WTC11 (cell line): ENCODE measurements at regions not wholly inside any gene's neighbourhood (a gene's known extent, or its start where the extent isn't known, plus 50 kb on each side); places are given as distances from the start of the nearest gene placed in this dataset.

Experiments
- ATAC-seq: fragments of 200-7000 bp; cut with Tn5 transposase; 2 replicates; pipeline ENCODE4 v1.10.0; 2021; ENCODE audit warnings: mild to moderate bottlenecking, moderate library complexity
- CTCF ChIA-PET: fragments of 300-600 bp; sonication (Branson Sonifier 250); formaldehyde crosslinking; loops from one replicate; lab custom pipeline; 2021; ENCODE audit warnings: antibody characterized with exemption; lab: Charles Lee
- POLR2A ChIA-PET: fragments of 350-600 bp; sonication (Branson Sonifier 250); formaldehyde crosslinking; loops from one replicate; lab custom pipeline; 2021; ENCODE audit warnings: antibody characterized with exemption; lab: Charles Lee
- DNase-seq: peaks from one replicate; pipeline ENCODE4 v3.0.0; 2021; ENCODE audit warnings: low spot score
- H3K27ac Mint-ChIP-seq: 2 replicates; pipeline ENCODE4 v1.8.0; 2021; ENCODE audit warnings: mixed read lengths
- H3K27me3 Mint-ChIP-seq: 2 replicates; pipeline ENCODE4 v1.8.0; 2021; ENCODE audit warnings: low read depth, mild to moderate bottlenecking, moderate library complexity, mixed read lengths
- H3K36me3 Mint-ChIP-seq: 2 replicates; pipeline ENCODE4 v1.8.0; 2021; ENCODE audit warnings: mixed read lengths
- H3K4me1 Mint-ChIP-seq: 2 replicates; pipeline ENCODE4 v1.8.0; 2022; ENCODE audit warnings: mixed read lengths
- H3K4me3 Mint-ChIP-seq: 2 replicates; pipeline ENCODE4 v1.8.0; 2021; ENCODE audit warnings: mild to moderate bottlenecking, moderate library complexity, mixed read lengths
- H3K9me3 Mint-ChIP-seq: 2 replicates; pipeline ENCODE4 v1.8.0; 2021; ENCODE audit warnings: mixed read lengths
- CBFB ChIP-seq: sonication (generic); formaldehyde crosslinking; IDR thresholded peaks from 2 replicates; pipeline ENCODE4 v1.8.1; 2022; ENCODE audit warnings: mild to moderate bottlenecking, low read depth, missing genetic modification reagents
- CREM ChIP-seq: sonication (generic); formaldehyde crosslinking; IDR thresholded peaks from 2 replicates; pipeline ENCODE4 v1.8.1; 2022; ENCODE audit warnings: mild to moderate bottlenecking, missing genetic modification reagents, moderate library complexity
- EMX1 ChIP-seq: fragments of 250-450 bp; sonication (Bioruptor Pico); IDR thresholded peaks from 2 replicates; pipeline ENCODE4 v1.8.0; 2021; ENCODE audit warnings: mild to moderate bottlenecking
- ESRRA ChIP-seq: sonication (generic); formaldehyde crosslinking; IDR thresholded peaks from 2 replicates; pipeline ENCODE4 v1.8.1; 2022; ENCODE audit warnings: mild to moderate bottlenecking, missing genetic modification reagents, borderline replicate concordance
- ETV6 ChIP-seq: sonication (generic); formaldehyde crosslinking; IDR thresholded peaks from 2 replicates; pipeline ENCODE4 v1.8.1; 2022; ENCODE audit warnings: mild to moderate bottlenecking, missing genetic modification reagents
- GRHL2 ChIP-seq: fragments of 250-450 bp; sonication (Bioruptor Pico); IDR thresholded peaks from 2 replicates; pipeline ENCODE4 v1.8.0; 2022; ENCODE audit warnings: mild to moderate bottlenecking, moderate library complexity; ENCODE audit not compliant: insufficient replicate concordance, severe bottlenecking
- GTF2I ChIP-seq: fragments of 250-450 bp; sonication (Bioruptor Pico); conservative IDR thresholded peaks from 2 replicates; pipeline ENCODE4 v1.4.0; 2021; ENCODE audit warnings: mild to moderate bottlenecking
- JUN ChIP-seq: sonication (generic); formaldehyde crosslinking; IDR thresholded peaks from 2 replicates; pipeline ENCODE4 v1.8.0; 2023; ENCODE audit warnings: mild to moderate bottlenecking, missing genetic modification reagents
- NR3C1 ChIP-seq: sonication (generic); formaldehyde crosslinking; conservative IDR thresholded peaks from 2 replicates; pipeline ENCODE4 v1.8.1; 2023; ENCODE audit warnings: low read depth, mild to moderate bottlenecking, missing genetic modification reagents
- PRRX2 ChIP-seq: fragments of 250-450 bp; sonication (Bioruptor Pico); IDR thresholded peaks from 2 replicates; pipeline ENCODE4 v1.8.0; 2021; ENCODE audit warnings: mild to moderate bottlenecking
- RORB ChIP-seq: fragments of 250-450 bp; sonication (Bioruptor Pico); IDR thresholded peaks from 2 replicates; pipeline ENCODE4 v1.9.0; 2021; ENCODE audit warnings: mild to moderate bottlenecking
- ZNF317 ChIP-seq: sonication (generic); formaldehyde crosslinking; IDR thresholded peaks from 2 replicates; pipeline ENCODE4 v1.8.1; 2023; ENCODE audit warnings: low read depth, mild to moderate bottlenecking, moderate library complexity, missing genetic modification reagents, borderline replicate concordance
- ZNF416 ChIP-seq: fragments of 250-450 bp; sonication (Bioruptor Pico); IDR thresholded peaks from 2 replicates; pipeline ENCODE4 v1.9.0; 2021; ENCODE audit warnings: mild to moderate bottlenecking, inconsistent platforms
- TF ChIP-seq, protein P1 (sequence below): sonication (generic); formaldehyde crosslinking; IDR thresholded peaks from 2 replicates; pipeline ENCODE4 v1.8.1; 2022; ENCODE audit warnings: mild to moderate bottlenecking, moderate library complexity, missing genetic modification reagents
- TF ChIP-seq, protein P2 (sequence below): sonication (generic); formaldehyde crosslinking; IDR thresholded peaks from 2 replicates; pipeline ENCODE4 v1.8.0; 2022; ENCODE audit warnings: mild to moderate bottlenecking, missing genetic modification reagents
- TF ChIP-seq, protein P3 (sequence below): fragments of 250-450 bp; sonication (Bioruptor Pico); conservative IDR thresholded peaks from 2 replicates; pipeline ENCODE4 v1.9.0; 2021; ENCODE audit warnings: mild to moderate bottlenecking
- TF ChIP-seq, protein P4 (sequence below): sonication (generic); formaldehyde crosslinking; IDR thresholded peaks from 2 replicates; pipeline ENCODE4 v1.8.0; 2023; ENCODE audit warnings: missing genetic modification reagents
- TF ChIP-seq, protein P5 (sequence below): sonication (generic); formaldehyde crosslinking; IDR thresholded peaks from 2 replicates; pipeline ENCODE4 v1.8.1; 2022; ENCODE audit warnings: mild to moderate bottlenecking, missing genetic modification reagents, moderate library complexity, borderline replicate concordance
- TF ChIP-seq, protein P6 (sequence below): sonication (generic); formaldehyde crosslinking; IDR thresholded peaks from 2 replicates; pipeline ENCODE4 v1.8.1; 2023; ENCODE audit warnings: mild to moderate bottlenecking, moderate library complexity, missing genetic modification reagents
- TF ChIP-seq, protein P7 (sequence below): sonication (generic); formaldehyde crosslinking; IDR thresholded peaks from 2 replicates; pipeline ENCODE4 v1.8.1; 2023; ENCODE audit warnings: mild to moderate bottlenecking, missing genetic modification reagents, moderate library complexity
- TF ChIP-seq, protein P8 (sequence below): sonication (generic); formaldehyde crosslinking; IDR thresholded peaks from 2 replicates; pipeline ENCODE4 v1.8.1; 2022; ENCODE audit warnings: low read depth, missing genetic modification reagents, borderline replicate concordance
- TF ChIP-seq, protein P9 (sequence below): sonication (generic); formaldehyde crosslinking; IDR thresholded peaks from 2 replicates; pipeline ENCODE4 v1.8.1; 2023; ENCODE audit warnings: mild to moderate bottlenecking, missing genetic modification reagents

DNA sequence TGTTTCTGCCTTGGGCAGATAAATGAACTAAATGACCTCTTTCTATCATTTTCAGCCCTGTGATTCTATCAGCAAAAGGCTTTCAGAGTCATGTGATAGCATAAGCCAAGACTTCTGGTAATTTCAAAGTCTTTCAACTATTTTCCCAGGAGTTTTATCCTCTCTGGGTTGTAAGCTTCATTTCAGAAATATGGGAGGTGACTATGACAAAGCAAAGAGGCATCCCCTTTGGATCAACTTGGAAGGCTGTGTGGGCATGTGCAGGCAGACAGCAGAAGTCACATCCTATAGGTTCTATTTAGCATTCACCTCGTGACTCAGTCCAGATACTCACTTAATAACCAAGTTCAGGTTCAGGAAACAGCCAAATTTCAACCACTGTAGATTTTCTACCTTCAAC, 149.0 kb upstream of the FST start (continued):
- TF ChIP-seq CBFB (CRISPR knock-in tag) (no peak), PRRX2 (no peak)
- TF ChIP-seq, protein P1, sequence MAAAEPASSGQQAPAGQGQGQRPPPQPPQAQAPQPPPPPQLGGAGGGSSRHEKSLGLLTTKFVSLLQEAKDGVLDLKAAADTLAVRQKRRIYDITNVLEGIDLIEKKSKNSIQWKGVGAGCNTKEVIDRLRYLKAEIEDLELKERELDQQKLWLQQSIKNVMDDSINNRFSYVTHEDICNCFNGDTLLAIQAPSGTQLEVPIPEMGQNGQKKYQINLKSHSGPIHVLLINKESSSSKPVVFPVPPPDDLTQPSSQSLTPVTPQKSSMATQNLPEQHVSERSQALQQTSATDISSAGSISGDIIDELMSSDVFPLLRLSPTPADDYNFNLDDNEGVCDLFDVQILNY (CRISPR knock-in tag), result no peak
- TF ChIP-seq, all 79 proteins: peak for 0

DNA sequence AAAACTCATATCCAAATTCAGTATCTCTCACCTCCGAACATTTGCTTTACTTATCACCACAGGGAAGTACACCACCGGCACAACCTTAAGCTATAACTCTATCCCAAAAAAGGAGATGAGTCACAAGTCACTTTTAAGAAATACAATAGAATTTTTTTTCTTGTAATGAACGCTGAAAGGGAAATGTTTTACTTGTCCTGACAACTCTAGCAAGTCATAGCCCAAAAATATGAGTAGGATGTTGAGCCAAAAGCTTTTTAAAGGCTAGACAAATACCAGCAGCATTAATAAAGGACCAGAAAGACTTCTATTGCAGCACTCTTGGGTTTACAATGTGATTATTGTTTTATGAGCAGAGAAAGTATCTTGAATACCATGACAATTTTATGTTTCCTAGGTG, 147.3 kb upstream of the FST start:
- ChIA-PET CTCF (no interaction called here), POLR2A (no interaction called here)
- Mint-ChIP-seq H3K4me1 (no peaks in the 10 kb centered on the region), H3K4me3 (no peak overlapping the region), H3K27ac (no peak overlapping the region), H3K9me3 (no peaks in the 10 kb centered on the region), H3K36me3 (no peaks in the 10 kb centered on the region), H3K27me3 (no peaks in the 10 kb centered on the region)
- TF ChIP-seq, protein P2, sequence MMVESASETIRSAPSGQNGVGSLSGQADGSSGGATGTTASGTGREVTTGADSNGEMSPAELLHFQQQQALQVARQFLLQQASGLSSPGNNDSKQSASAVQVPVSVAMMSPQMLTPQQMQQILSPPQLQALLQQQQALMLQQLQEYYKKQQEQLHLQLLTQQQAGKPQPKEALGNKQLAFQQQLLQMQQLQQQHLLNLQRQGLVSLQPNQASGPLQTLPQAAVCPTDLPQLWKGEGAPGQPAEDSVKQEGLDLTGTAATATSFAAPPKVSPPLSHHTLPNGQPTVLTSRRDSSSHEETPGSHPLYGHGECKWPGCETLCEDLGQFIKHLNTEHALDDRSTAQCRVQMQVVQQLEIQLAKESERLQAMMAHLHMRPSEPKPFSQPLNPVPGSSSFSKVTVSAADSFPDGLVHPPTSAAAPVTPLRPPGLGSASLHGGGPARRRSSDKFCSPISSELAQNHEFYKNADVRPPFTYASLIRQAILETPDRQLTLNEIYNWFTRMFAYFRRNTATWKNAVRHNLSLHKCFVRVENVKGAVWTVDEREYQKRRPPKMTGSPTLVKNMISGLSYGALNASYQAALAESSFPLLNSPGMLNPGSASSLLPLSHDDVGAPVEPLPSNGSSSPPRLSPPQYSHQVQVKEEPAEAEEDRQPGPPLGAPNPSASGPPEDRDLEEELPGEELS (CRISPR knock-in tag), result no peak
- TF ChIP-seq RORB (CRISPR knock-in tag), result no peak
- TF ChIP-seq, protein P3, sequence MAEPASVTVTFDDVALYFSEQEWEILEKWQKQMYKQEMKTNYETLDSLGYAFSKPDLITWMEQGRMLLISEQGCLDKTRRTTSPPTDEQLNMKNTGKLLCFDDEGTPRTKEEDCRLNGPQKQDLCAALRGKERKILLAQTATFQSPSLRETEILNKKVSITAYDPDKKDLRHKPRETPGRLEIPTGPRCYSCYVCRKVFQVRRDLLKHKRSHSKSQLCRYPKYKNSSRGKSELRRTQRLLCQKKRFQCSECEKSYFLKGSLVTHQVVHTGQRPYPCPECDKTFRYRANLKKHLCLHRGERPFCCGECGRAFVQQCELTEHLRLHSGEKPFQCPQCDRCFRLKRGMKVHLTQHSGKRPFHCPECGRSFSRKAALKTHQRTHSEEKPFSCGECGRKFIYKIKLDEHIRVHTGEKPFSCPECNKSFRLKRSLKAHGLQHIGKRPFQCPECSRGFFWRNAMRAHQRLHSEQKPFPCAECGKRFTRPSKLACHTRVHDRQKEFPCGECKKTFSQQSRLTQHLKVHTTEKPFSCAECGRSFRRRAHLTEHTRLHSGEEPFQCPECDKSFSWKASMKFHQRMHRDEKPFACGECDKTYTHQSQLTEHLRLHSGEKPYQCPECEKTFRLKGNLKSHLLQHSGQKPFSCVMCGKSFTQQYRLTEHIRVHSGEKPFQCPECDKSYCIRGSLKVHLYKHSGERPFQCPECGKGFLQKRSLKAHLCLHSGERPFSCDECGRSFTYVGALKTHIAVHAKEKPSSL (CRISPR knock-in tag), result no peak
- TF ChIP-seq ESRRA (CRISPR knock-in tag), result no peak
- TF ChIP-seq, protein P4, sequence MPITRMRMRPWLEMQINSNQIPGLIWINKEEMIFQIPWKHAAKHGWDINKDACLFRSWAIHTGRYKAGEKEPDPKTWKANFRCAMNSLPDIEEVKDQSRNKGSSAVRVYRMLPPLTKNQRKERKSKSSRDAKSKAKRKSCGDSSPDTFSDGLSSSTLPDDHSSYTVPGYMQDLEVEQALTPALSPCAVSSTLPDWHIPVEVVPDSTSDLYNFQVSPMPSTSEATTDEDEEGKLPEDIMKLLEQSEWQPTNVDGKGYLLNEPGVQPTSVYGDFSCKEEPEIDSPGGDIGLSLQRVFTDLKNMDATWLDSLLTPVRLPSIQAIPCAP (CRISPR knock-in tag), result no peak
- TF ChIP-seq EMX1 (CRISPR knock-in tag), result no peak
- TF ChIP-seq ZNF317 (CRISPR knock-in tag), result no peak
- TF ChIP-seq, protein P5, sequence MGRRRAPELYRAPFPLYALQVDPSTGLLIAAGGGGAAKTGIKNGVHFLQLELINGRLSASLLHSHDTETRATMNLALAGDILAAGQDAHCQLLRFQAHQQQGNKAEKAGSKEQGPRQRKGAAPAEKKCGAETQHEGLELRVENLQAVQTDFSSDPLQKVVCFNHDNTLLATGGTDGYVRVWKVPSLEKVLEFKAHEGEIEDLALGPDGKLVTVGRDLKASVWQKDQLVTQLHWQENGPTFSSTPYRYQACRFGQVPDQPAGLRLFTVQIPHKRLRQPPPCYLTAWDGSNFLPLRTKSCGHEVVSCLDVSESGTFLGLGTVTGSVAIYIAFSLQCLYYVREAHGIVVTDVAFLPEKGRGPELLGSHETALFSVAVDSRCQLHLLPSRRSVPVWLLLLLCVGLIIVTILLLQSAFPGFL, result no peak
- TF ChIP-seq, protein P6, sequence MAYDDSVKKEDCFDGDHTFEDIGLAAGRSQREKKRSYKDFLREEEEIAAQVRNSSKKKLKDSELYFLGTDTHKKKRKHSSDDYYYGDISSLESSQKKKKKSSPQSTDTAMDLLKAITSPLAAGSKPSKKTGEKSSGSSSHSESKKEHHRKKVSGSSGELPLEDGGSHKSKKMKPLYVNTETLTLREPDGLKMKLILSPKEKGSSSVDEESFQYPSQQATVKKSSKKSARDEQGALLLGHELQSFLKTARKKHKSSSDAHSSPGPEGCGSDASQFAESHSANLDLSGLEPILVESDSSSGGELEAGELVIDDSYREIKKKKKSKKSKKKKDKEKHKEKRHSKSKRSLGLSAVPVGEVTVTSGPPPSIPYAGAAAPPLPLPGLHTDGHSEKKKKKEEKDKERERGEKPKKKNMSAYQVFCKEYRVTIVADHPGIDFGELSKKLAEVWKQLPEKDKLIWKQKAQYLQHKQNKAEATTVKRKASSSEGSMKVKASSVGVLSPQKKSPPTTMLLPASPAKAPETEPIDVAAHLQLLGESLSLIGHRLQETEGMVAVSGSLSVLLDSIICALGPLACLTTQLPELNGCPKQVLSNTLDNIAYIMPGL (CRISPR knock-in tag), result no peak
- TF ChIP-seq, protein P7, sequence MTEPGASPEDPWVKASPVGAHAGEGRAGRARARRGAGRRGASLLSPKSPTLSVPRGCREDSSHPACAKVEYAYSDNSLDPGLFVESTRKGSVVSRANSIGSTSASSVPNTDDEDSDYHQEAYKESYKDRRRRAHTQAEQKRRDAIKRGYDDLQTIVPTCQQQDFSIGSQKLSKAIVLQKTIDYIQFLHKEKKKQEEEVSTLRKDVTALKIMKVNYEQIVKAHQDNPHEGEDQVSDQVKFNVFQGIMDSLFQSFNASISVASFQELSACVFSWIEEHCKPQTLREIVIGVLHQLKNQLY (CRISPR knock-in tag), result no peak
- TF ChIP-seq, protein P8, sequence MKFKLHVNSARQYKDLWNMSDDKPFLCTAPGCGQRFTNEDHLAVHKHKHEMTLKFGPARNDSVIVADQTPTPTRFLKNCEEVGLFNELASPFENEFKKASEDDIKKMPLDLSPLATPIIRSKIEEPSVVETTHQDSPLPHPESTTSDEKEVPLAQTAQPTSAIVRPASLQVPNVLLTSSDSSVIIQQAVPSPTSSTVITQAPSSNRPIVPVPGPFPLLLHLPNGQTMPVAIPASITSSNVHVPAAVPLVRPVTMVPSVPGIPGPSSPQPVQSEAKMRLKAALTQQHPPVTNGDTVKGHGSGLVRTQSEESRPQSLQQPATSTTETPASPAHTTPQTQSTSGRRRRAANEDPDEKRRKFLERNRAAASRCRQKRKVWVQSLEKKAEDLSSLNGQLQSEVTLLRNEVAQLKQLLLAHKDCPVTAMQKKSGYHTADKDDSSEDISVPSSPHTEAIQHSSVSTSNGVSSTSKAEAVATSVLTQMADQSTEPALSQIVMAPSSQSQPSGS (CRISPR knock-in tag), result no peak
- no peak for TF ChIP-seq CREM
- TF ChIP-seq ETV6 (CRISPR knock-in tag), result no peak
- TF ChIP-seq JUN (CRISPR knock-in tag), result no peak
- no peak for TF ChIP-seq NR3C1 (CRISPR knock-in tag)
- no peak for TF ChIP-seq ZNF416 (CRISPR knock-in tag)
- TF ChIP-seq, protein P9, sequence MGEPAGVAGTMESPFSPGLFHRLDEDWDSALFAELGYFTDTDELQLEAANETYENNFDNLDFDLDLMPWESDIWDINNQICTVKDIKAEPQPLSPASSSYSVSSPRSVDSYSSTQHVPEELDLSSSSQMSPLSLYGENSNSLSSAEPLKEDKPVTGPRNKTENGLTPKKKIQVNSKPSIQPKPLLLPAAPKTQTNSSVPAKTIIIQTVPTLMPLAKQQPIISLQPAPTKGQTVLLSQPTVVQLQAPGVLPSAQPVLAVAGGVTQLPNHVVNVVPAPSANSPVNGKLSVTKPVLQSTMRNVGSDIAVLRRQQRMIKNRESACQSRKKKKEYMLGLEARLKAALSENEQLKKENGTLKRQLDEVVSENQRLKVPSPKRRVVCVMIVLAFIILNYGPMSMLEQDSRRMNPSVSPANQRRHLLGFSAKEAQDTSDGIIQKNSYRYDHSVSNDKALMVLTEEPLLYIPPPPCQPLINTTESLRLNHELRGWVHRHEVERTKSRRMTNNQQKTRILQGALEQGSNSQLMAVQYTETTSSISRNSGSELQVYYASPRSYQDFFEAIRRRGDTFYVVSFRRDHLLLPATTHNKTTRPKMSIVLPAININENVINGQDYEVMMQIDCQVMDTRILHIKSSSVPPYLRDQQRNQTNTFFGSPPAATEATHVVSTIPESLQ (CRISPR knock-in tag), result no peak
- no peak for TF ChIP-seq GRHL2 (CRISPR knock-in tag)
- TF ChIP-seq GTF2I (CRISPR knock-in tag), result no peak
- DNase-seq (no peak), ATAC-seq (no peak)
